PFSK-1 (cell line): ENCODE measurements at regions not wholly inside any gene's neighbourhood (a gene's known extent, or its start where the extent isn't known, plus 50 kb on each side); places are given as distances from the start of the nearest gene placed in this dataset.

Source experiments
- FOXP2 ChIP-seq: optimal IDR thresholded peaks from 2 replicates; pipeline ENCODE3; 2011; ENCODE audit warnings: borderline replicate concordance, control low read depth, inconsistent platforms; ENCODE audit not compliant: insufficient read depth; ENCODE audit errors: extremely low read length, extremely low read depth
- POLR2AphosphoS5 ChIP-seq: IDR thresholded peaks from 2 replicates; pipeline ENCODE4 v1.6.1; 2012; ENCODE audit warnings: low read depth, mild to moderate bottlenecking, control low read depth, low read length, moderate library complexity
- SIN3A ChIP-seq: IDR thresholded peaks from 2 replicates; pipeline ENCODE4 v1.6.1; 2012; ENCODE audit warnings: mild to moderate bottlenecking, low read length, moderate library complexity, borderline replicate concordance; ENCODE audit not compliant: insufficient read depth
- TAF1 ChIP-seq: IDR thresholded peaks from 2 replicates; pipeline ENCODE4 v1.6.1; 2012; ENCODE audit warnings: low read length, control low read depth, borderline replicate concordance; ENCODE audit not compliant: insufficient read depth
- TF ChIP-seq, protein P1 (sequence below), 2 experiments: IDR thresholded peaks; 2 replicates each; pipeline versions ENCODE4 v1.6.1 to v1.8.0; 2011 to 2012; ENCODE audit warnings: low read depth in 2 of 2, low read length in 2 of 2, control low read depth in 1 of 2, inconsistent platforms in 1 of 2, mild to moderate bottlenecking in 1 of 2, moderate library complexity in 1 of 2; ENCODE audit not compliant: insufficient read depth in 1 of 2

GRCh38 chr5:62771341-62771740 is 192.7 kb downstream of the LRRC70 start:
- TF ChIP-seq POLR2AphosphoS5 (no peak), TAF1 (no peak)
- TF ChIP-seq, protein P1, sequence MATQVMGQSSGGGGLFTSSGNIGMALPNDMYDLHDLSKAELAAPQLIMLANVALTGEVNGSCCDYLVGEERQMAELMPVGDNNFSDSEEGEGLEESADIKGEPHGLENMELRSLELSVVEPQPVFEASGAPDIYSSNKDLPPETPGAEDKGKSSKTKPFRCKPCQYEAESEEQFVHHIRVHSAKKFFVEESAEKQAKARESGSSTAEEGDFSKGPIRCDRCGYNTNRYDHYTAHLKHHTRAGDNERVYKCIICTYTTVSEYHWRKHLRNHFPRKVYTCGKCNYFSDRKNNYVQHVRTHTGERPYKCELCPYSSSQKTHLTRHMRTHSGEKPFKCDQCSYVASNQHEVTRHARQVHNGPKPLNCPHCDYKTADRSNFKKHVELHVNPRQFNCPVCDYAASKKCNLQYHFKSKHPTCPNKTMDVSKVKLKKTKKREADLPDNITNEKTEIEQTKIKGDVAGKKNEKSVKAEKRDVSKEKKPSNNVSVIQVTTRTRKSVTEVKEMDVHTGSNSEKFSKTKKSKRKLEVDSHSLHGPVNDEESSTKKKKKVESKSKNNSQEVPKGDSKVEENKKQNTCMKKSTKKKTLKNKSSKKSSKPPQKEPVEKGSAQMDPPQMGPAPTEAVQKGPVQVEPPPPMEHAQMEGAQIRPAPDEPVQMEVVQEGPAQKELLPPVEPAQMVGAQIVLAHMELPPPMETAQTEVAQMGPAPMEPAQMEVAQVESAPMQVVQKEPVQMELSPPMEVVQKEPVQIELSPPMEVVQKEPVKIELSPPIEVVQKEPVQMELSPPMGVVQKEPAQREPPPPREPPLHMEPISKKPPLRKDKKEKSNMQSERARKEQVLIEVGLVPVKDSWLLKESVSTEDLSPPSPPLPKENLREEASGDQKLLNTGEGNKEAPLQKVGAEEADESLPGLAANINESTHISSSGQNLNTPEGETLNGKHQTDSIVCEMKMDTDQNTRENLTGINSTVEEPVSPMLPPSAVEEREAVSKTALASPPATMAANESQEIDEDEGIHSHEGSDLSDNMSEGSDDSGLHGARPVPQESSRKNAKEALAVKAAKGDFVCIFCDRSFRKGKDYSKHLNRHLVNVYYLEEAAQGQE (IDR thresholded peaks at IDR 0.05; ENCODE audit: insufficient read depth in 1 of 2, low read depth in 2 of 2, low read length in 2 of 2), result no peak

DNA sequence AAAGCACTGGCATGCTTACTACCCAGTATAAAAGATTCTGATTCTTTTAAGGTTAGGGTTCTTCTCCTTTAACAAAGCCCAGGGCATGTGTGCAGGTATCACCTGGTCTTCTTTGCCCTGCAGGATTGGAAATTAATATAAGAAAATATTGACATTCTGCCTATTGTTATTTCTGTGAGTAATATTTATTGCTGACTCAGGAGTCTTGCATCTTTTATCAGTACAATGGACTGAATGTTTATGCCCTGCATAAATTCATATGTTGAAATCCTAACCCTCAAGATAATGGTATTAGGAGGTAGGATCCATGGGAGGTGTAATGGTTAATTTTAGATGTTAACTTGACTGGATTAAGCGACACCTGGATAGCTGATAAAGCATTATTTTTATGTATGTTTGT is 189.0 kb downstream of the LRRC70 start:
- no peak for TF ChIP-seq POLR2AphosphoS5
- no peak for TF ChIP-seq FOXP2
- TF ChIP-seq SIN3A, result no peak
- no peak for TF ChIP-seq TAF1
- TF ChIP-seq, protein P1 (IDR thresholded peaks at IDR 0.05; ENCODE audit: insufficient read depth in 1 of 2, low read depth in 2 of 2, low read length in 2 of 2), result no peak

- TF ChIP-seq FOXP2 (no peak), SIN3A (no peak), POLR2AphosphoS5 (no peak), TAF1 (no peak)
- TF ChIP-seq, protein P1 (IDR thresholded peaks at IDR 0.05; ENCODE audit: insufficient read depth in 1 of 2, low read depth in 2 of 2, low read length in 2 of 2), result no peak
These were observed 188.5 kb downstream of the LRRC70 start for GRCh38 chr5:62767077-62767476.

DNA sequence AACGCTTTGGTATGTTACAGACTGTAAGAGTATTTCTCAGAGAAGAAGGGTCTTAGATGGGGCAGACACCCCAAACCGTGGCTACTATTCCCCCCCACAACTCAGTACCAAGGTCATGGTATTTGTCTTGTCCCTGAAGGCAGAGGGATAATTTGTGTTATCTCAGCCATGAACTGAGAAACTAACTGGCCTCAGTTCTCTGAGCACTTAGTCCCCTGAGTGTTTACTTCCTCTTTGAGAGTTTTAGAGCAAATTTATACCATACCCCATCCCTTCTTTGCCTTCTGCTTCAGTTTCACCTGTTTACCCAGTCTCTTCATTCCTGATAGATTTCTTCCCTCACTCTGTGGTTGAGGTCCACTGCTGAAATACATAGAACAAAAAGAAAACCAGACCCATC is 183.9 kb downstream of the LRRC70 start:
- TF ChIP-seq, protein P1 (IDR thresholded peaks at IDR 0.05; ENCODE audit: insufficient read depth in 1 of 2, low read depth in 2 of 2, low read length in 2 of 2), result no peak
- TF ChIP-seq FOXP2, result no peak
- TF ChIP-seq POLR2AphosphoS5, result no peak
- no peak for TF ChIP-seq TAF1
- TF ChIP-seq SIN3A, result no peak

- no peak for TF ChIP-seq FOXP2
- no peak for TF ChIP-seq POLR2AphosphoS5
- TF ChIP-seq SIN3A, result no peak
- no peak for TF ChIP-seq TAF1
- TF ChIP-seq, protein P1 (IDR thresholded peaks at IDR 0.05; ENCODE audit: insufficient read depth in 1 of 2, low read depth in 2 of 2, low read length in 2 of 2), result no peak
These were observed 163.6 kb downstream of the LRRC70 start for GRCh38 chr5:62742207-62742606.
